ENCODE measurements at regions not wholly inside any gene's neighbourhood (a gene's known extent, or its start where the extent isn't known, plus 50 kb on each side); places are given as distances from the start of the nearest gene placed in this dataset.
"Not testable (repeated sequence)": the region's sequence is repeated elsewhere in the genome, so short reads cannot be mapped to it uniquely, and the experiment has no call there.

DNA sequence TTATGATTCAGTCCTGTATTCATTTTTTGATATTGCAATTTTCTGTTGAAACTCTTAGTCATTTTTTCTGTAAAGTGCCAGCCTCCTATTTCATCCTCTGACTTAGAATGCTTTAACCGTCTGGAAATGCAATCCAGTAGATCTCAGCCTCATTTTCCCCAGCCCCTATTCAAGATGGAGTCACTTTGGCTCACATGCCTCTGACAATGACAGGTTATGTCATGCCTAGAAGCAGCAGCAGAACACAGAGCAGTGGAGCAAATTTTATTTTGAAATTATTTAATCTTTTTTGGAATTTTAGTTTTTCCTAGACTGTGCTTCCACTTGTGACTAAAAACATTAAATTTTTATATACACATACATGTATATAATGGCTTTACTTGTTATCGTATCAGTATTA is 1053.2 kb downstream of the TAF11L14 start:
- intact Hi-C loops (cut with micrococcal nuclease) = no loop called here
- H3K27ac Mint-ChIP-seq = no peak overlapping the region
- no peak overlapping the region for H3K4me3 Mint-ChIP-seq
- no peaks in the 10 kb centered on the region for H3K4me1 Mint-ChIP-seq
- H3K9me3 Mint-ChIP-seq = peaks cover 3% of the 10 kb centered on the region
- no peaks in the 10 kb centered on the region for H3K27me3 Mint-ChIP-seq
- no peak for DNase-seq
- H3K36me3 Mint-ChIP-seq (ENCODE audit: low read depth) = no peaks in the 10 kb centered on the region

DNA sequence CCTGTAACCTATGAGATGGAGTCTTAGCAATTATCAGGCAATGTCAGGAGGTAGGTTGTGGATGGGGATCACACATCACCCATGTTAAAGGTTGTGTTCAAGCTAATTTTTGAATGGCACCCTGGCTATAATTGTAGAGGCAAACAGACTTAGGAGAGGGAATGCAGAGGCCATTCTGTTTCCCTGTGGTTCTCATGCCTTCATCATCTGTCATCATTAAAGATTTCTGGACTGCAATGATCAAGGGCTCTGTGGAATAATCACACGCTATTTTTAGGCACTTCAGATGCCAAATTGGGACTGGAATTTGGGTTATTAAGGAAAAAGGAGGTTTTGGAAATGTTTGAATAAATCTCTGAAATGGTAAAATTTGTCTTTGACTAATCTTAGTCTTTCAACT is 1065.4 kb downstream of the TAF11L14 start:
- Mint-ChIP-seq H3K27me3 (no peaks in the 10 kb centered on the region), H3K4me1 (peaks cover 16% of the 10 kb centered on the region), H3K9me3 (no peaks in the 10 kb centered on the region), H3K36me3 (ENCODE audit: low read depth) (no peaks in the 10 kb centered on the region), H3K27ac (no peak overlapping the region), H3K4me3 (no peak overlapping the region)
- DNase-seq = no peak
- intact Hi-C loops (cut with micrococcal nuclease) = no loop called here

DNA sequence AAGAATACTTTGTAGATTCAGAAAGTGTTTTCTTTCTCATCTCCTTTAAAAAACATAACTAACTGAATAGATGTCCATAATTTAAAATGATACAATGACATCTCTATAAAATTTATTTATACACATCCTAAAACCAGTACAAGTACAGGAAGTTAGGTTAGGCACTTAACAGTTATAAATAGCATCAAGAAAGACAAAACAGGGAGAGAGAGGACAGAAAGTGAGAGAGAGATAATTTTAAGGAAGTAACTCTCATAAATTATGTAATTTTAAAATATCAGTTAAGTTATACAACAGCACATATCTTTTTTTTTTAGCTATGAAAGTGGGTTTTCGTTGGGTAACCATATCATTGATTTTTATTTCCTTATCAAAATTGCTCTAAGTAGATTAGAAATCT is 1068.6 kb downstream of the TAF11L14 start:
- H3K4me3 Mint-ChIP-seq = no peak overlapping the region
- intact Hi-C loops (cut with micrococcal nuclease) = no loop called here
- H3K9me3 Mint-ChIP-seq = peaks cover 3% of the 10 kb centered on the region
- no peak overlapping the region for H3K27ac Mint-ChIP-seq
- no peak for DNase-seq
- no peaks in the 10 kb centered on the region for H3K36me3 Mint-ChIP-seq (ENCODE audit: low read depth)
- H3K4me1 Mint-ChIP-seq = peaks cover 15% of the 10 kb centered on the region
- H3K27me3 Mint-ChIP-seq = no peaks in the 10 kb centered on the region

DNA sequence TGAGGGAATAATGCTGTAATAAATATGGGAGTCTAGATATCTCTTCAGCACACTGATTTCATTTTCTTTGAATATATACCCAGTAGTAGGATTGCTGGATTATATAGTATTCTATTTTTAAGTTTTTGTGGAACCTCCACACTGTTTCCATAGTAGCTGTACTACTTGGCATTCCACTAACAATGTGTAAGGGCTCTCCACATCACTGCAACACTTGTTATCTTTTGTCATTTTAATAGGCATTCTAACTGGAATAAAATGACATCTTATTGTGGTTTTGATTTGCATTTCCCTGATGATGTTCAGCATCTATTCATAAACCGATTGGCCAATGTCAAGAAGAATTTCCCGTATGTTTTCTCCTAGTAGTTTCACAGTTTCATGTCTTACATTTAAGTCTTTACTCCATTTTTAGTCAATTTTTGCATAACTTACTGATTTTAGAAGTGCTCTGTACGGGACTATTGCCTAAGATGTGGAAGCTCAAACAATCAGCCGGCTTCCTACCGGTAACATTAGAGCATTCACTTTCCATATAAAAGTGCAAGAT is 1078.8 kb downstream of the TAF11L14 start:
- Mint-ChIP-seq H3K27ac (no peak overlapping the region), H3K27me3 (no peaks in the 10 kb centered on the region), H3K9me3 (peaks cover 4% of the 10 kb centered on the region), H3K4me3 (no peak overlapping the region), H3K36me3 (ENCODE audit: low read depth) (peaks cover 3% of the 10 kb centered on the region), H3K4me1 (no peaks in the 10 kb centered on the region)
- intact Hi-C loops (cut with micrococcal nuclease) = no loop called here
- no peak for DNase-seq

DNA sequence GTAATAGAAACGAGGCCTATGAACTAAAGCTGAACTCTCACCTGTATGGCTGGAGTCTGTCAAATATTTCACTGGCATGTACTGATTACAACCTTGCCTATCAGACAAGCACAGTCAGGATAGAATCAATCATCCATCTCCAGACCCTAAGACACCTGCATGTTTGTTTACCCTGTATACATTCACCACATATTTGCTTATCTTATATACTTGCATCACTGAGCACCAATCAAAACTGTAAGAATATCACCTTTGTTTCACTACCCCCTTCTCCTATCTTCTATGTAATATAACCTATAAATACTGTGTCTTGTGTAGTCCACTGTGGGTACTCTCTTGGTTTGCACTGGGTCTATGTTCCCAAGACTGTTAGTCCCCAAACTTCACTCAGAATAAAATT is 1085.7 kb downstream of the TAF11L14 start:
- no peak for DNase-seq
- H3K27me3 Mint-ChIP-seq = no peaks in the 10 kb centered on the region
- no peaks in the 10 kb centered on the region for H3K4me1 Mint-ChIP-seq
- no peaks in the 10 kb centered on the region for H3K9me3 Mint-ChIP-seq
- H3K27ac Mint-ChIP-seq = no peak overlapping the region
- no peak overlapping the region for H3K4me3 Mint-ChIP-seq
- no peaks in the 10 kb centered on the region for H3K36me3 Mint-ChIP-seq (ENCODE audit: low read depth)
- intact Hi-C loops (cut with micrococcal nuclease) = no loop called here

DNA sequence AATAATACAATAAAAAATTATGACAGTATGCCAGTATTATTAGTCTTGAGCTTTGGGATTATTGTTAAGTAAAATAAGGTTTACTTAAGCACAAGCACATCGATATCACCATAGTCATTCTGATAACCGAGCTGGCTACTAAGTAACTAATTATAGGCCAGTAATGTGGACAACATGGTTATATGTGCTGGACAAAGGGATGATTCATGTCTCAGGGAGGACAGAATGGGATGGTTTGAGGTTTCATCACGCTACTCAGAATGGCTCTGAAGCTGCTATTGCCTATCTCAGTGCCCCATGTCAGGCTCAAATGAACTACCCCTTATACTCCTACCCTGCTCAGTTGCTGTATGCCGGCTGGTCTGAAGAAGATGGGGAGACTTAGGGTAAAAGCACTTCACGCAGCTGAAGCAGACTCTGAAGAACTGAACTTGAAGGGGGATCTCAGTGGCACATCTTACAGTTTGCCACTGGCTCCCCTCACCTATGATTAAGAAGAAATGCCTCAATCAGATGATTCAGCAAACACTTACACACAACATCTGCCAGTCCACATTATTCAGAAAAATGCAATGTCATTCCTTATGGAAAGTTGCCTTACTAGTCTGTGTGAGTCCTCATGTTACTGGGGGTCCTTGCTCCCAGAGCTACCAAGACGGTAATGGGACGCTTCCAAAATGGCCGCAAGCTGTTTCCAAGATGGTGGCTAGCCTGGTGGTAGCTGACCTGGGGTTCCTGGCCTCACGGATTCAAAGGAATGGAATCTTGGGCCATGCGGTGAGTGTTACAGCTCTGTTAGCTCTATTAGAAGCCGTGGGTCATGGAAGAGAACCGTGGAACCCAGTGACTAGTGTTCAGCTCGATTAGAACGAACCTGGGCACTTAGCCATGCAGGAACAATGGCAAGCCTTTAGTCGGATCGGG is 1098.6 kb downstream of the TAF11L14 start:
- Mint-ChIP-seq H3K27ac (no peak overlapping the region), H3K4me3 (no peak overlapping the region), H3K9me3 (no peaks in the 10 kb centered on the region), H3K27me3 (no peaks in the 10 kb centered on the region), H3K4me1 (peaks cover 9% of the 10 kb centered on the region), H3K36me3 (ENCODE audit: low read depth) (peaks cover 39% of the 10 kb centered on the region)
- intact Hi-C loops (cut with micrococcal nuclease) = no loop called here
- no peak for DNase-seq

DNA sequence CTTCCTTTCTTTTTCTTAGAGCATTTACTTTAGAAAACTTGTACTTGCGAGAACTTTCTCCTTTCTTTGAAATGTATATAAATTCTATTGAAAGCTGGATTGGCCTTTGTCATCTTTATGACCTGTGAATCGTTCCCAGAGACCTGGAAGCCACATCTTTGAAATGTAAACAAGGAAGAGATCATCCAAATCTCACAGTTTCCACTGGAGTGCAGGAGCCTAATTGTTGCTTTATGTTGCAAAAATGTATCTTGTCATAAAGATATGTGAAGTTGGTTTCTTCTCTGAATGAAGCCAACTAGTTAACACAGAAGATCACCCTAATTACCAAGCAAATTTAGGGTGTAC is 1101.8 kb downstream of the TAF11L14 start:
- Mint-ChIP-seq H3K9me3 (no peaks in the 10 kb centered on the region), H3K27ac (no peak overlapping the region), H3K4me1 (peaks cover 18% of the 10 kb centered on the region), H3K4me3 (no peak overlapping the region), H3K36me3 (ENCODE audit: low read depth) (peaks cover 45% of the 10 kb centered on the region), H3K27me3 (no peaks in the 10 kb centered on the region)
- intact Hi-C loops (cut with micrococcal nuclease) = no loop called here
- no peak for DNase-seq

DNA sequence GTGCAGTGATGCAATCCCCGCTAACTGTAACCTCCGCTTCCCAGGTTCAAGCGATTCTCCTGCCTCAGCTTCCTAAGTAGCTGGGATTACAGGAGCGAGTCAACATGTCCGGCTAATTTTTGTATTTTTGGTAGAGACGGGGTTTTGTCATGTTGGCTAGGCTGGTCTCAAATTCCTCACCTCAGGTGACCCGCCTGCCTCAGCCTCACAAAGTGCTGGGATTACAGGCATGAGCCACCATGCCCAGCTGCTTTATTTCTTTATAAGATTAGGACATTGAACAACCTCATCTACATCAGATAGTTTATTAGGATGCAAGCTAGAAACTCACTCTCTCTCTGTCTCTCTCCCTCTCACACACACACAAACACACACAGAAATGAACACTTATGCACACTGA is 1102.5 kb downstream of the TAF11L14 start:
- H3K4me3 Mint-ChIP-seq; intact Hi-C loops (cut with micrococcal nuclease); H3K27ac Mint-ChIP-seq; DNase-seq; H3K9me3 Mint-ChIP-seq; H3K27me3 Mint-ChIP-seq: not testable (repeated sequence)
- H3K36me3 Mint-ChIP-seq (ENCODE audit: low read depth) = peaks cover 45% of the 10 kb centered on the region
- peaks cover 23% of the 10 kb centered on the region for H3K4me1 Mint-ChIP-seq

DNA sequence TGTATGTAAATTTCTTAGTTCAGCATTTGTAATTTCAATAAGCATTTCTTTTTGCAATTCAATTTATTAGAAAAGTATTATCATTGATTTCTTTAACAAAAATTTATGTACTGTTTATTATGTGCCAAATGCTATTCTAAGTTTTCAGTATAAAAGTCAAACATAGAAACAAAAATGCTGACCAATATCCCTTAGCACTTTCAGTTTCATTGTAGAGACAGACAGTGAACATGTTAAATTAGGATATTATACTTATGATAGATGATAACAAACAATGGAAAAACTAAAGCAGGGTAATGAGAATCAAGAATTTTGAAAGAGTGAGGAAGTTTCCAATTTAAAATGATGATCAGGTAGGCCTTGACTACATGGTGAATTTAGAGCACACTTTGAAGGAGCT is 1106.0 kb downstream of the TAF11L14 start:
- peaks cover 46% of the 10 kb centered on the region for H3K4me1 Mint-ChIP-seq
- intact Hi-C loops (cut with micrococcal nuclease) = no loop called here
- peaks cover 36% of the 10 kb centered on the region for H3K36me3 Mint-ChIP-seq (ENCODE audit: low read depth)
- H3K27ac Mint-ChIP-seq = no peak overlapping the region
- H3K4me3 Mint-ChIP-seq = peak overlapping the region; percentile 17
- no peaks in the 10 kb centered on the region for H3K27me3 Mint-ChIP-seq
- no peak for DNase-seq
- peaks cover 4% of the 10 kb centered on the region for H3K9me3 Mint-ChIP-seq

DNA sequence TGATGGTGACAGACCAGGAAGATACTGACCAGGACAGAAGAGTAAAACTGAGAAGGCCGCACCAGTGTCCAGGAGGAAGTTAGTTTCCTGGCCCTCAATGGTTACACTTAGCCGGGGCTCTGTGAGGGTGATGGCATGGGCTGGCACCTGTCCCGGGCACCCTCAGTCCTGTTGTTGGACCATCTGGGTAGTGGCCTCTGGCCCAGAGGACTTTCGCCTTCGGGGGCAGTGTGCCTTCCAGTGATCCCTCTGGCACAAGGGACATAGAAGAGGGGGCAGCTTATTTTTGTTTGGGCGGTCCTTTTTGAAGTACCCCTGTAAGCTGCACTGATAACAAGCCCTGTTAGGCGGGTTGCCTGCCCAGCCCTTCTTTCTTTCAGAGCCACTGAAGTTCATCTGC is 1108.6 kb downstream of the TAF11L14 start:
- DNase-seq = no peak
- no peaks in the 10 kb centered on the region for H3K27me3 Mint-ChIP-seq
- peaks cover 4% of the 10 kb centered on the region for H3K9me3 Mint-ChIP-seq
- intact Hi-C loops (cut with micrococcal nuclease) = no loop called here
- H3K36me3 Mint-ChIP-seq (ENCODE audit: low read depth) = peaks cover 32% of the 10 kb centered on the region
- H3K4me1 Mint-ChIP-seq = peaks cover 57% of the 10 kb centered on the region
- peak overlapping the region; percentile 45 for H3K27ac Mint-ChIP-seq
- peak overlapping the region; percentile 55 for H3K4me3 Mint-ChIP-seq

DNA sequence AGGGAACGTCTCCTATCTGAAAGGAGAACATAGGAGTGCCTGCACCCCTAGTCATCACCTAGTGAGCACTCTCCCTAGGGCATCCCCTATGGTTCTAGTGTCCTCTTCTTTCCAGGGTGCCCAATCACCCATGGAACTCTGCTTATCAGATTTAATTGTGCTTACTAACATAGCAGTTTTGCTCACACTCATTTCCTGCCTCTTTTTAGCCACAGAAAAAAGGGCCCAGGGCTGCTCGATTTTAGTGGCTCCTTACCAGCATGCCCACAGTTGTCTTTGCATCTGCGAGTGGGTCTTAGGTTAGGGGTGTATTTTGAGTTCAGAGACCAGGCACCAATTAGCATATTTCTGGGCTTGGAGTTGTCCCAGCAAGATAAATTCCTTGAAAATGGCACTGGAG is 1110.2 kb downstream of the TAF11L14 start:
- DNase-seq = peak; percentile 69
- peaks cover 58% of the 10 kb centered on the region for H3K4me1 Mint-ChIP-seq
- H3K27me3 Mint-ChIP-seq = no peaks in the 10 kb centered on the region
- H3K27ac Mint-ChIP-seq = peak overlapping the region; percentile 87
- intact Hi-C loops (cut with micrococcal nuclease) = no loop called here
- peak overlapping the region; percentile 87 for H3K4me3 Mint-ChIP-seq
- H3K9me3 Mint-ChIP-seq = peaks cover 4% of the 10 kb centered on the region
- H3K36me3 Mint-ChIP-seq (ENCODE audit: low read depth) = peaks cover 25% of the 10 kb centered on the region

DNA sequence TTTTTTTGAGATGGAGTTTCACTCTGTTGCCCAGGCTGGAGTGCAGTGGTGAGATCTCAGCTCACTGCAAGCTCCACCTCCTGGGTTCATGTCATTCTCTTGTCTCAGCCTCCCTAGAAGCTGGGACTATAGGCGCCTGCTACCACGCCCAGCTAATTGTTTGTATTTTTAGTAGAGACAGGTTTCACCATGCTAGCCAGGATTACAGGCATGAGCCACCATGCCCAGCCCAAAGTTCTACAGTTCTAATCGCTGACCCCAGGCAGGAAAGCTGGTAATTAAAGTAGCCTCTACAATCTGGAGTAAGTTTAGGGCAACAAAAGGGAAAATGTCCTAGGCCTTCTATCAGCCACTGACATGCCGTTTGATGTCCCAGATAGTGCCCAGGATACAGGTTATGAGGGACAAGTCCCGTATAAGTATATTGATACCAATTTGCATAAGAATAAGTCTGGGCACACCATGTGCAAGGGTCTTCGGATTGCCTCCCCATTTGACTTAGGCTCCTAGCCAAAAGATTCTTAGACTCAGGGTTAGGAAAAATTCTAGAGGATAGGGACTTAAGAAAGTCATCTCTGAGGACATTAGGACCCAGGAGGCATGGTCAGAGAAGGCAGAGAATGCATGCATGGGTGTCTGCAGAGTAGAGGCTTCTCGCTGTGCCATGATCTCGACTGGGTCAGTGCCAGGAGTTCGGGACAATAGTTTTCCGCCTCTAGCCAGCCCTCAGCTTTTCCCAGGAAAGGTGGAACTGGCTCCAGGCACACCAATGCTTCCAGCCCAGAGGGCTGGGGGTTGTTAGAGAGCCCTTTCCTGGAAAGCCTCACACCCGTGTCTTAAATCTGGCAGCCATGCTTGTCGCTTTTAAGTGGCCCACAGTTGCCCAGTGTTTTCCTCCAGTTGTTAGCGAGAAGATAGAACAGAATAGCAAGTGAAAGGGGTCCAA is 1111.1 kb downstream of the TAF11L14 start:
- Mint-ChIP-seq H3K4me3 (peak overlapping the region; percentile 87), H3K27me3 (no peaks in the 10 kb centered on the region), H3K27ac (peak overlapping the region; percentile 87), H3K9me3 (peaks cover 7% of the 10 kb centered on the region), H3K36me3 (ENCODE audit: low read depth) (peaks cover 22% of the 10 kb centered on the region), H3K4me1 (peaks cover 59% of the 10 kb centered on the region)
- intact Hi-C loops (cut with micrococcal nuclease) = no loop called here
- peak; percentile 84 for DNase-seq

DNA sequence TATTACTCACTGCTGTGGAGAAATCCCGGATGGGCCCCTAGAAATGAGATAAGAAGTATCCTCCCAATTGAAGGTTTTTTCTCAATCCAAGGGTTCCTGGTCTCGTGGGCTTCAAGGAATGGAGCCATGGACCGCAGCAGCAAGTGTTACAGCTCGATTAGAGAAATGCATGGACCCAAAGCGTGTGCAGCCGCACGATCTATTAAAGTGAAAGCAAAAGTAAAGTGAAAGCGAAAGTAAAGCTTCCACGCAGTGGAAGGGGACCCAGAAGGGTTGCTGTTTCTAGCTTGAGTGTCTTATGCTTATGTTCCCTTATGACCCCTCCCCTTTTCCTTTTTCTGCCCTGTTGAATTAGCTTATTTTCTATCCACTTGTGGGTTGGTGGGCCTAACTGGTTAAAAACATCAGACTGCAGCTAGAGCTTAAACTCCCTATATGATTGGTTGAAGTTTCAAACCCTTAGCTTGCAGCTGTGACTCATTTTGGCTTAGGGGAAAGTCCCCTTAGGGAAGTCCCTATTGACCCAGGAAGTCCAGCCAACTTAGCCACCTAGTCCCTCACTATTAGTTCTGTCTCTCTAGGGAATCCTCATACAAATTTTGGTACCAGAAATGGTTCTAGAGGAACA is 1111.8 kb downstream of the TAF11L14 start:
- peak; percentile 85 for DNase-seq
- peaks cover 54% of the 10 kb centered on the region for H3K4me1 Mint-ChIP-seq
- peak overlapping the region; percentile 87 for H3K4me3 Mint-ChIP-seq
- H3K9me3 Mint-ChIP-seq = peaks cover 7% of the 10 kb centered on the region
- no peaks in the 10 kb centered on the region for H3K27me3 Mint-ChIP-seq
- intact Hi-C loops (cut with micrococcal nuclease) = loop anchor here (1.0 kb wide), 2 partner anchors 15 to 48 kb away; no protein-coding TSS in a partner anchor
- H3K27ac Mint-ChIP-seq = peak overlapping the region; percentile 87
- H3K36me3 Mint-ChIP-seq (ENCODE audit: low read depth) = peaks cover 18% of the 10 kb centered on the region

All from activated CD4-positive, alpha-beta T cell treated with anti-CD3 and anti-CD28 coated beads, Interleukin-2, amount 10 ng/mL, durations not matched to agents 24 days and 14 days (primary cell).